HepG2 (cell line): ENCODE measurements at regions not wholly inside any gene's neighbourhood (a gene's known extent, or its start where the extent isn't known, plus 50 kb on each side); places are given as distances from the start of the nearest gene placed in this dataset.

Experiments used
- AGO2 ChIP-seq: fragments of 200-400 bp; formaldehyde crosslinking; optimal IDR thresholded peaks from 2 replicates; pipeline ENCODE3; 2017; ENCODE audit warnings: mild to moderate bottlenecking, low read depth, low read length, moderate library complexity
- KAT8 ChIP-seq: IDR thresholded peaks from 2 replicates; pipeline ENCODE4 v1.6.1; 2016; ENCODE audit warnings: missing genetic modification reagents, missing compliant biosample characterization
- MATR3 ChIP-seq: sonication (generic); formaldehyde crosslinking; IDR thresholded peaks from 2 replicates; pipeline ENCODE4 v1.4.0; 2020; ENCODE audit warnings: missing genetic modification reagents
- MIER2 ChIP-seq: IDR thresholded peaks from 2 replicates; pipeline ENCODE4 v1.6.1; 2016; ENCODE audit warnings: missing biosample characterization, missing genetic modification reagents
- MIER3 ChIP-seq: IDR thresholded peaks from 2 replicates; pipeline ENCODE4 v1.6.1; 2016; ENCODE audit warnings: missing compliant biosample characterization, borderline replicate concordance
- MZF1 ChIP-seq: sonication (generic); formaldehyde crosslinking; IDR thresholded peaks from 2 replicates; pipeline ENCODE4 v1.8.1; 2023; ENCODE audit warnings: mild to moderate bottlenecking, missing genetic modification reagents, borderline replicate concordance
- NKX3-1 ChIP-seq: sonication (generic); formaldehyde crosslinking; IDR thresholded peaks from 2 replicates; pipeline ENCODE4 v1.5.0; 2020; ENCODE audit warnings: missing genetic modification reagents
- ONECUT2 ChIP-seq: sonication (generic); formaldehyde crosslinking; IDR thresholded peaks from 2 replicates; pipeline ENCODE4 v1.4.0; 2020; ENCODE audit warnings: missing genetic modification reagents
- PPARG ChIP-seq: conservative IDR thresholded peaks from 2 replicates; pipeline ENCODE4 v1.6.1; 2016; ENCODE audit warnings: missing biosample characterization, missing genetic modification reagents
- RXRA ChIP-seq: sonication (generic); formaldehyde crosslinking; IDR thresholded peaks from 2 replicates; pipeline ENCODE4 v1.5.1; 2020; ENCODE audit warnings: missing genetic modification reagents
- SNAI1 ChIP-seq: sonication (generic); formaldehyde crosslinking; IDR thresholded peaks from 2 replicates; pipeline ENCODE4 v1.5.0; 2020; ENCODE audit warnings: mild to moderate bottlenecking, missing genetic modification reagents, borderline replicate concordance
- ZFP82 ChIP-seq: sonication (generic); formaldehyde crosslinking; IDR thresholded peaks from 2 replicates; pipeline ENCODE4 v1.5.1; 2020; ENCODE audit warnings: mild to moderate bottlenecking, missing genetic modification reagents, borderline replicate concordance
- ZNF431 ChIP-seq: sonication (generic); formaldehyde crosslinking; IDR thresholded peaks from 2 replicates; pipeline ENCODE4 v1.9.0; 2022; ENCODE audit warnings: missing genetic modification reagents, low read depth, mild to moderate bottlenecking, borderline replicate concordance
- ZNF557 ChIP-seq: sonication (generic); formaldehyde crosslinking; IDR thresholded peaks from 2 replicates; pipeline ENCODE4 v1.4.0; 2020; ENCODE audit warnings: missing genetic modification reagents
- ZNF577 ChIP-seq: sonication (generic); formaldehyde crosslinking; IDR thresholded peaks from 2 replicates; pipeline ENCODE4 v1.4.0; 2020; ENCODE audit warnings: mild to moderate bottlenecking, low read depth, missing genetic modification reagents, borderline replicate concordance
- TF ChIP-seq, protein P1 (sequence below): sonication (generic); formaldehyde crosslinking; IDR thresholded peaks from 2 replicates; pipeline ENCODE4 v1.9.0; 2021; ENCODE audit warnings: missing genetic modification reagents, borderline replicate concordance
- TF ChIP-seq, protein P2 (sequence below): IDR thresholded peaks from 2 replicates; pipeline ENCODE4 v1.6.1; 2018; ENCODE audit warnings: missing genetic modification reagents
- TF ChIP-seq, protein P3 (sequence below): sonication (generic); formaldehyde crosslinking; conservative IDR thresholded peaks from 2 replicates; pipeline ENCODE4 v1.8.0; 2022; ENCODE audit warnings: low read depth, missing genetic modification reagents
- TF ChIP-seq, protein P4 (sequence below): IDR thresholded peaks from 2 replicates; pipeline ENCODE4 v1.6.1; 2016; ENCODE audit warnings: low read depth
- TF ChIP-seq, protein P5 (sequence below): sonication (generic); formaldehyde crosslinking; IDR thresholded peaks from 2 replicates; pipeline ENCODE4 v1.5.0; 2020; ENCODE audit warnings: mild to moderate bottlenecking, missing genetic modification reagents, moderate library complexity

DNA sequence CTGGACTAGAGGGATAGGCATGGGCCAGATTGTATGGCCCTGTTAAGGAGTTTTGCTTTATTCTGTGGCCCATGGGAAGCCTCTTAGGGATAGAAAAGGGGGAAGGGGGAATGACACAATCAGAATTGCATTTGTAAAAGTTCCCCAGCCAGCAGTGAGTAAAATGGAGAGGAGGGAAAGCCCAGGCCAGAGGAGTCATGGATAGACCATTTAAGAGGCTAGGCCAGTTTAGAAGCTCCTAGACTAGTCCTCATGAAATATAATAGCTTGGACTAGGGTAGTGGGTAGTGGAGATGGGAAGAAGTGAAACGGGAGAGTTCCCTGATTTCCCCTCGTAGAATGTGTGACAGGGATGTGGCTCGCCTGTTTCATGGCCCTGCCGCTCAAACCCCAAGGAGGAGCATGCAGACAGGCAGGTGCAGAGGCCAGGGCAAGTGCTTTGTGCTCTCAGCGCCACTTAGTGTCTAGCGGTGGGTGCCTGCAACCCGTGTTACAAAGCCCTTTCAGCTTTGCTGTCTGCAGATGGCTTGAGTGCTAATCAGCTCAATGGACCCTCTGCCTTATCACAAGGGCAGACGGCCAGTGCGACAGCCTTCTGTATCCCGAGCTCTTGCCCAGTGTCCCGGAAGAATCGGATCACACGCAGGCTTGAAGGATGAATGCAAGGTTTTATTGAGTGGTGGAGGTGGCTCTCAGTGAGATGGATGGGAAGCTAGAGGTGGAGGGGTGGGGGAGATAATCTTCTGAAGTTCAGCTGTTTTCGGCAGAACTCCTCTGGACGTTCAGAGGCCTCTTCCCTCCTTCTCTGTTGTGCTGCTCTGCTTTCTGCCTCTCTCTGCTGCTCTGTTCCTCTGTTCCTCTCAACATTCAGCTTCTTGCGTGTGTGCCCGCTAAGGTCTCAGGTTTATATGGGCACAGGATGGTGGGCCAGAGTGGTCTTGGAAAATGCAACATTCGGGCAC lies 141.1 kb downstream of the CEP57L1 start (continued):
- TF ChIP-seq ZNF557 (CRISPR knock-in tag) = no peak
- TF ChIP-seq RXRA (CRISPR knock-in tag) = no peak
- TF ChIP-seq, protein P1, sequence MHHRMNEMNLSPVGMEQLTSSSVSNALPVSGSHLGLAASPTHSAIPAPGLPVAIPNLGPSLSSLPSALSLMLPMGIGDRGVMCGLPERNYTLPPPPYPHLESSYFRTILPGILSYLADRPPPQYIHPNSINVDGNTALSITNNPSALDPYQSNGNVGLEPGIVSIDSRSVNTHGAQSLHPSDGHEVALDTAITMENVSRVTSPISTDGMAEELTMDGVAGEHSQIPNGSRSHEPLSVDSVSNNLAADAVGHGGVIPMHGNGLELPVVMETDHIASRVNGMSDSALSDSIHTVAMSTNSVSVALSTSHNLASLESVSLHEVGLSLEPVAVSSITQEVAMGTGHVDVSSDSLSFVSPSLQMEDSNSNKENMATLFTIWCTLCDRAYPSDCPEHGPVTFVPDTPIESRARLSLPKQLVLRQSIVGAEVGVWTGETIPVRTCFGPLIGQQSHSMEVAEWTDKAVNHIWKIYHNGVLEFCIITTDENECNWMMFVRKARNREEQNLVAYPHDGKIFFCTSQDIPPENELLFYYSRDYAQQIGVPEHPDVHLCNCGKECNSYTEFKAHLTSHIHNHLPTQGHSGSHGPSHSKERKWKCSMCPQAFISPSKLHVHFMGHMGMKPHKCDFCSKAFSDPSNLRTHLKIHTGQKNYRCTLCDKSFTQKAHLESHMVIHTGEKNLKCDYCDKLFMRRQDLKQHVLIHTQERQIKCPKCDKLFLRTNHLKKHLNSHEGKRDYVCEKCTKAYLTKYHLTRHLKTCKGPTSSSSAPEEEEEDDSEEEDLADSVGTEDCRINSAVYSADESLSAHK (CRISPR knock-in tag) = no peak
- no peak for TF ChIP-seq ZNF431
- TF ChIP-seq, protein P2, sequence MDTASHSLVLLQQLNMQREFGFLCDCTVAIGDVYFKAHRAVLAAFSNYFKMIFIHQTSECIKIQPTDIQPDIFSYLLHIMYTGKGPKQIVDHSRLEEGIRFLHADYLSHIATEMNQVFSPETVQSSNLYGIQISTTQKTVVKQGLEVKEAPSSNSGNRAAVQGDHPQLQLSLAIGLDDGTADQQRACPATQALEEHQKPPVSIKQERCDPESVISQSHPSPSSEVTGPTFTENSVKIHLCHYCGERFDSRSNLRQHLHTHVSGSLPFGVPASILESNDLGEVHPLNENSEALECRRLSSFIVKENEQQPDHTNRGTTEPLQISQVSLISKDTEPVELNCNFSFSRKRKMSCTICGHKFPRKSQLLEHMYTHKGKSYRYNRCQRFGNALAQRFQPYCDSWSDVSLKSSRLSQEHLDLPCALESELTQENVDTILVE (CRISPR knock-in tag) = no peak
- TF ChIP-seq NKX3-1 (CRISPR knock-in tag) = no peak
- TF ChIP-seq, protein P3, sequence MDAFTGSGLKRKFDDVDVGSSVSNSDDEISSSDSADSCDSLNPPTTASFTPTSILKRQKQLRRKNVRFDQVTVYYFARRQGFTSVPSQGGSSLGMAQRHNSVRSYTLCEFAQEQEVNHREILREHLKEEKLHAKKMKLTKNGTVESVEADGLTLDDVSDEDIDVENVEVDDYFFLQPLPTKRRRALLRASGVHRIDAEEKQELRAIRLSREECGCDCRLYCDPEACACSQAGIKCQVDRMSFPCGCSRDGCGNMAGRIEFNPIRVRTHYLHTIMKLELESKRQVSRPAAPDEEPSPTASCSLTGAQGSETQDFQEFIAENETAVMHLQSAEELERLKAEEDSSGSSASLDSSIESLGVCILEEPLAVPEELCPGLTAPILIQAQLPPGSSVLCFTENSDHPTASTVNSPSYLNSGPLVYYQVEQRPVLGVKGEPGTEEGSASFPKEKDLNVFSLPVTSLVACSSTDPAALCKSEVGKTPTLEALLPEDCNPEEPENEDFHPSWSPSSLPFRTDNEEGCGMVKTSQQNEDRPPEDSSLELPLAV (CRISPR knock-in tag) = no peak
- no peak for TF ChIP-seq ZNF577 (CRISPR knock-in tag)
- no peak for TF ChIP-seq MATR3 (CRISPR knock-in tag)
- no peak for TF ChIP-seq AGO2
- TF ChIP-seq, protein P4, sequence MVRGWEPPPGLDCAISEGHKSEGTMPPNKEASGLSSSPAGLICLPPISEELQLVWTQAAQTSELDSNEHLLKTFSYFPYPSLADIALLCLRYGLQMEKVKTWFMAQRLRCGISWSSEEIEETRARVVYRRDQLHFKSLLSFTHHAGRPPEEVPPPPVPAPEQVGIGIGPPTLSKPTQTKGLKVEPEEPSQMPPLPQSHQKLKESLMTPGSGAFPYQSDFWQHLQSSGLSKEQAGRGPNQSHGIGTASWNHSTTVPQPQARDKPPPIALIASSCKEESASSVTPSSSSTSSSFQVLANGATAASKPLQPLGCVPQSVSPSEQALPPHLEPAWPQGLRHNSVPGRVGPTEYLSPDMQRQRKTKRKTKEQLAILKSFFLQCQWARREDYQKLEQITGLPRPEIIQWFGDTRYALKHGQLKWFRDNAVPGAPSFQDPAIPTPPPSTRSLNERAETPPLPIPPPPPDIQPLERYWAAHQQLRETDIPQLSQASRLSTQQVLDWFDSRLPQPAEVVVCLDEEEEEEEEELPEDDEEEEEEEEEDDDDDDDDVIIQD (CRISPR knock-in tag) = no peak
- TF ChIP-seq MIER2 = 0 out of 2 replicates have a peak, but pooled peaks have one; percentile 50
- no peak for TF ChIP-seq ZFP82
- TF ChIP-seq PPARG (CRISPR knock-in tag) = no peak
- no peak for TF ChIP-seq MZF1
- TF ChIP-seq, protein P5, sequence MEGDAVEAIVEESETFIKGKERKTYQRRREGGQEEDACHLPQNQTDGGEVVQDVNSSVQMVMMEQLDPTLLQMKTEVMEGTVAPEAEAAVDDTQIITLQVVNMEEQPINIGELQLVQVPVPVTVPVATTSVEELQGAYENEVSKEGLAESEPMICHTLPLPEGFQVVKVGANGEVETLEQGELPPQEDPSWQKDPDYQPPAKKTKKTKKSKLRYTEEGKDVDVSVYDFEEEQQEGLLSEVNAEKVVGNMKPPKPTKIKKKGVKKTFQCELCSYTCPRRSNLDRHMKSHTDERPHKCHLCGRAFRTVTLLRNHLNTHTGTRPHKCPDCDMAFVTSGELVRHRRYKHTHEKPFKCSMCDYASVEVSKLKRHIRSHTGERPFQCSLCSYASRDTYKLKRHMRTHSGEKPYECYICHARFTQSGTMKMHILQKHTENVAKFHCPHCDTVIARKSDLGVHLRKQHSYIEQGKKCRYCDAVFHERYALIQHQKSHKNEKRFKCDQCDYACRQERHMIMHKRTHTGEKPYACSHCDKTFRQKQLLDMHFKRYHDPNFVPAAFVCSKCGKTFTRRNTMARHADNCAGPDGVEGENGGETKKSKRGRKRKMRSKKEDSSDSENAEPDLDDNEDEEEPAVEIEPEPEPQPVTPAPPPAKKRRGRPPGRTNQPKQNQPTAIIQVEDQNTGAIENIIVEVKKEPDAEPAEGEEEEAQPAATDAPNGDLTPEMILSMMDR = peak; percentile 92
- TF ChIP-seq ONECUT2 = no peak
- TF ChIP-seq KAT8 (CRISPR knock-in tag) = peak; percentile 44; the same call in 1 of the 2 replicates
- no peak for TF ChIP-seq SNAI1 (CRISPR knock-in tag)
- peak; percentile 48; the same call in 1 of the 2 replicates for TF ChIP-seq MIER3 (CRISPR knock-in tag)
